Panc1 (cell line): ENCODE measurements at regions not wholly inside any gene's neighbourhood (a gene's known extent, or its start where the extent isn't known, plus 50 kb on each side); places are given as distances from the start of the nearest gene placed in this dataset.

Experiments used
- ATAC-seq: fragments of 200-7000 bp; cut with Tn5 transposase; 2 replicates; pipeline ENCODE4 v1.9.1; 2020; ENCODE audit warnings: mild to moderate bottlenecking, moderate library complexity
- BruUV-seq: library from RNA; stranded (reverse); fragments of 400-500 nt; replicated peaks from 2 replicates; lab custom pipeline; 2021; lab: Mats Ljungman, UMichigan
- CTCF ChIA-PET: fragments of 300-600 bp; sonication (Branson Sonifier 250); formaldehyde crosslinking; loops from one replicate; lab custom pipeline; 2022; ENCODE audit warnings: antibody characterized with exemption; lab: Charles Lee
- POLR2A ChIA-PET: fragments of 300-600 bp; sonication (Branson Sonifier 250); formaldehyde crosslinking; loops from one replicate; lab custom pipeline; 2022; ENCODE audit warnings: antibody characterized with exemption; lab: Charles Lee
- DNase-seq: peaks from one replicate; pipeline ENCODE4 v3.0.0-alpha.2; 2010; ENCODE audit warnings: low read depth, low spot score
- H3K27ac ChIP-seq: 2 replicates; pipeline ENCODE4 v1.5.1; 2011; ENCODE audit warnings: mild to moderate bottlenecking, low read length, inconsistent platforms
- H3K27me3 ChIP-seq: fragments of 200-500 bp; sonication (Bioruptor generic); 2 replicates; pipeline ENCODE4 v1.6.0; 2014; ENCODE audit warnings: low read length, inconsistent platforms; ENCODE audit not compliant: control insufficient read depth, insufficient read depth
- H3K36me3 ChIP-seq: fragments of 200-500 bp; sonication (Bioruptor generic); 2 replicates; pipeline ENCODE4 v1.5.1; 2014; ENCODE audit warnings: inconsistent platforms, mild to moderate bottlenecking, low read length, moderate library complexity; ENCODE audit not compliant: control insufficient read depth, insufficient read depth
- H3K4me1 ChIP-seq: 2 replicates; pipeline ENCODE4 v1.5.1; 2011; ENCODE audit warnings: inconsistent platforms, mild to moderate bottlenecking, low read length, moderate library complexity; ENCODE audit not compliant: control insufficient read depth, insufficient read depth
- H3K4me3 ChIP-seq, 2 experiments: 2 replicates each; pipeline ENCODE4 v1.5.1; 2011 to 2012; ENCODE audit warnings: low read depth in 2 of 2, low read length in 2 of 2, mild to moderate bottlenecking in 2 of 2, inconsistent platforms in 1 of 2, moderate library complexity in 1 of 2
- H3K9me3 ChIP-seq: fragments of 200-500 bp; sonication (Bioruptor generic); 2 replicates; pipeline ENCODE4 v1.5.1; 2014; ENCODE audit warnings: low read depth, mild to moderate bottlenecking, inconsistent platforms, low read length, moderate library complexity; ENCODE audit not compliant: control insufficient read depth, insufficient read depth
- CTCF ChIP-seq: fragments of 450-650 bp; IDR thresholded peaks from 2 replicates; pipeline ENCODE4 v1.5.1; 2017; ENCODE audit warnings: mild to moderate bottlenecking
- POLR2AphosphoS5 ChIP-seq: IDR thresholded peaks from 2 replicates; pipeline ENCODE4 v1.6.1; 2012; ENCODE audit warnings: mild to moderate bottlenecking, low read depth, low read length, moderate library complexity
- REST ChIP-seq, 2 experiments: IDR thresholded peaks; 2 replicates each; pipeline ENCODE4 v1.6.1; 2011 to 2012; ENCODE audit warnings: low read depth in 2 of 2, control low read depth in 1 of 2, low read length in 1 of 2, mild to moderate bottlenecking in 1 of 2, moderate library complexity in 1 of 2; ENCODE audit not compliant: insufficient read depth in 1 of 2
- SIN3A ChIP-seq: IDR thresholded peaks from 2 replicates; pipeline ENCODE4 v1.6.1; 2012; ENCODE audit warnings: low read depth, mild to moderate bottlenecking, low read length, moderate library complexity, borderline replicate concordance; ENCODE audit not compliant: insufficient read depth
- TCF7L2 ChIP-seq: IDR thresholded peaks from 2 replicates; pipeline ENCODE4 v1.6.1; 2011; ENCODE audit warnings: mild to moderate bottlenecking, low read depth, low read length, inconsistent platforms
- in situ Hi-C: cut with HindIII; loops from 2 replicates; pipeline ENCODE4 v1.10.0; 2016; ENCODE audit warnings: low sequenced_read_pairs, low pct_unique_long_range_greater_than_20kb
- intact Hi-C: fragments of 100-400 bp; cut with micrococcal nuclease; formaldehyde crosslinking; loops from one replicate; pipeline ENCODE4 v1.10.0; 2022; ENCODE audit not compliant: unreplicated experiment

- no TSS peak for BruUV-seq
- in situ Hi-C loops = no loop called here
- H3K36me3 ChIP-seq = no peaks in the 10 kb centered on the region
- no peak overlapping the region for H3K27ac ChIP-seq
- no peak for ATAC-seq
- no peaks in the 10 kb centered on the region for H3K9me3 ChIP-seq
- POLR2A ChIA-PET = no interaction called here
- DNase-seq = no peak
- H3K4me1 ChIP-seq = no peaks in the 10 kb centered on the region
- no peak overlapping the region for H3K4me3 ChIP-seq
- intact Hi-C loops = no loop called here
- H3K27me3 ChIP-seq = no peaks in the 10 kb centered on the region
- no peak for TF ChIP-seq TCF7L2
- no peak for TF ChIP-seq REST (IDR thresholded peaks at IDR 0.05; ENCODE audit: insufficient read depth in 1 of 2, low read depth in 2 of 2, low read length in 1 of 2)
- no peak for TF ChIP-seq CTCF
- no peak for TF ChIP-seq POLR2AphosphoS5
- TF ChIP-seq SIN3A = no peak
- CTCF ChIA-PET = no interaction called here
Measured at GRCh38 chr15:96716075-96716474, 385.6 kb downstream of the NR2F2 start.

DNA sequence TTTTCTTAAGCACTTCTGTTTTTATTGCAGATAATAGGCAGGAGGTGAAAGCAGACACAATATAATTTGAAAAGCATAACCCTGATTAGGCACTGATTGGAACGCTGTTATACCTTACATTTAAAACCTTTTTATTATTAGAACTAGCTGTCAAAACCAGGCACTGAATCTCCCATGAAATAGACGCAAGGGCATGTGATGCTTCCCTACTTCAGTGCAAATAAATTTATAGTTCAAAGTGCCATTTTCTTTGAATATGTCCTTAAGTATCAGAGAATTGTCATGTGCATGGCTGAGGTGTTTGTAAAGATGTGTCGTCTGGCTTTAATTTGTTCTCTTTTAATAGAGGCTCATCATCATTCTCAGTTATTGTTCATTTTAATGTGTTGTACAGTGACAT, 386.0 kb downstream of the NR2F2 start:
- POLR2A ChIA-PET = no interaction called here
- no peak for ATAC-seq
- Histone ChIP-seq H3K4me1 (no peaks in the 10 kb centered on the region), H3K4me3 (no peak overlapping the region), H3K36me3 (no peaks in the 10 kb centered on the region), H3K9me3 (no peaks in the 10 kb centered on the region), H3K27ac (no peak overlapping the region), H3K27me3 (no peaks in the 10 kb centered on the region)
- intact Hi-C loops (no loop called here), in situ Hi-C loops (no loop called here)
- DNase-seq = no peak
- no TSS peak for BruUV-seq
- CTCF ChIA-PET = no interaction called here
- TF ChIP-seq CTCF (no peak), TCF7L2 (no peak), SIN3A (no peak), REST (IDR thresholded peaks at IDR 0.05; ENCODE audit: insufficient read depth in 1 of 2, low read depth in 2 of 2, low read length in 1 of 2) (no peak), POLR2AphosphoS5 (no peak)
